Uterus (tissue), 2 donors: ENCODE measurements at regions not wholly inside any gene's neighbourhood (a gene's known extent, or its start where the extent isn't known, plus 50 kb on each side); places are given as distances from the start of the nearest gene placed in this dataset.

Experiments used
- POLR2A ChIP-seq, 2 donors: fragments of 450-650 bp; IDR thresholded peaks; one replicate each; pipeline ENCODE4 v1.6.1; 2016; ENCODE audit warnings: antibody characterized with exemption in 2 of 2, mild to moderate bottlenecking in 1 of 2, moderate library complexity in 1 of 2
- TF ChIP-seq, protein P1 (sequence below), 4 experiments: fragments of 200-600 bp in 2 of 4; fragments of 450-650 bp in 2 of 4; sonication (generic) in 2 of 4; IDR thresholded peaks; one replicate each; pipeline ENCODE4 v1.5.1; 2016 to 2019; ENCODE audit warnings: antibody characterized with exemption in 4 of 4, mild to moderate bottlenecking in 2 of 4, moderate library complexity in 1 of 4

DNA sequence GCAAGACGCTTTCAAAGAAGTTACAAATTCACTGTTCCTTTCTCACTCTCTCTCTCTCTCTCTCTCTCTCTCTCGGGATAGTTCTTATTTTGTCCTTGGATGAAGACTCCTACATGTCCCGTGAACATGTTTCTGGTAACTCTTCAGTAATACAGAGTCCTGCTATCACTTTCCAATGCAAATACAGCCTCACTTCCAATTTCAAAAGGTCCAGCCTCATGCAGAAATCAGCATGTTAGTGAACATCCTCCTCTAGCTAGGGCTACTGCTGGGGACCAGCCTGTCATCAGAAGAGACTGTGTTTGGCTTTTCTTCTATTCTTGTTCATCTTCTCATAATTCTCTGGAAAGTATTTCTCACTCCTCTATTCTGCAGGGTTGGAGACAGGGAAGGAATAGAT, 1306.7 kb upstream of the CELF4 start:
- TF ChIP-seq, protein P1, sequence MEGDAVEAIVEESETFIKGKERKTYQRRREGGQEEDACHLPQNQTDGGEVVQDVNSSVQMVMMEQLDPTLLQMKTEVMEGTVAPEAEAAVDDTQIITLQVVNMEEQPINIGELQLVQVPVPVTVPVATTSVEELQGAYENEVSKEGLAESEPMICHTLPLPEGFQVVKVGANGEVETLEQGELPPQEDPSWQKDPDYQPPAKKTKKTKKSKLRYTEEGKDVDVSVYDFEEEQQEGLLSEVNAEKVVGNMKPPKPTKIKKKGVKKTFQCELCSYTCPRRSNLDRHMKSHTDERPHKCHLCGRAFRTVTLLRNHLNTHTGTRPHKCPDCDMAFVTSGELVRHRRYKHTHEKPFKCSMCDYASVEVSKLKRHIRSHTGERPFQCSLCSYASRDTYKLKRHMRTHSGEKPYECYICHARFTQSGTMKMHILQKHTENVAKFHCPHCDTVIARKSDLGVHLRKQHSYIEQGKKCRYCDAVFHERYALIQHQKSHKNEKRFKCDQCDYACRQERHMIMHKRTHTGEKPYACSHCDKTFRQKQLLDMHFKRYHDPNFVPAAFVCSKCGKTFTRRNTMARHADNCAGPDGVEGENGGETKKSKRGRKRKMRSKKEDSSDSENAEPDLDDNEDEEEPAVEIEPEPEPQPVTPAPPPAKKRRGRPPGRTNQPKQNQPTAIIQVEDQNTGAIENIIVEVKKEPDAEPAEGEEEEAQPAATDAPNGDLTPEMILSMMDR (IDR thresholded peaks at IDR 0.05): no peak
- no peak for TF ChIP-seq POLR2A (IDR thresholded peaks at IDR 0.05)
